Calu3 (cell line): ENCODE measurements at regions not wholly inside any gene's neighbourhood (a gene's known extent, or its start where the extent isn't known, plus 50 kb on each side); places are given as distances from the start of the nearest gene placed in this dataset.

Experiments
- BruUV-seq: library from RNA; stranded (reverse); fragments of 400-500 nt; replicated peaks from 2 replicates; lab custom pipeline; 2021; lab: Mats Ljungman, UMichigan
- CTCF ChIA-PET: fragments of 300-600 bp; sonication (Branson Sonifier 250); formaldehyde crosslinking; loops from one replicate; lab custom pipeline; 2022; ENCODE audit warnings: antibody characterized with exemption; lab: Charles Lee
- DNase-seq: peaks from one replicate; pipeline ENCODE4 v3.0.0; 2022
- H3K27ac Mint-ChIP-seq: one replicate; pipeline ENCODE4 v1.8.0; 2022; ENCODE audit warnings: mixed read lengths; ENCODE audit not compliant: unreplicated experiment
- H3K27me3 Mint-ChIP-seq: one replicate; pipeline ENCODE4 v1.8.0; 2022; ENCODE audit warnings: mixed read lengths; ENCODE audit not compliant: unreplicated experiment
- H3K36me3 Mint-ChIP-seq: one replicate; pipeline ENCODE4 v1.8.0; 2022; ENCODE audit warnings: mild to moderate bottlenecking, moderate library complexity, mixed read lengths; ENCODE audit not compliant: insufficient read depth, unreplicated experiment
- H3K4me1 Mint-ChIP-seq: one replicate; pipeline ENCODE4 v1.8.0; 2022; ENCODE audit warnings: mild to moderate bottlenecking, low read depth, mixed read lengths; ENCODE audit not compliant: unreplicated experiment
- H3K4me3 Mint-ChIP-seq: one replicate; pipeline ENCODE4 v1.8.0; 2022; ENCODE audit warnings: mild to moderate bottlenecking, low read depth, moderate library complexity, mixed read lengths; ENCODE audit not compliant: unreplicated experiment
- H3K9me3 Mint-ChIP-seq: one replicate; pipeline ENCODE4 v1.8.0; 2022; ENCODE audit warnings: low read depth, mixed read lengths; ENCODE audit not compliant: unreplicated experiment
- intact Hi-C: fragments of 100-400 bp; cut with micrococcal nuclease; formaldehyde crosslinking; loops from one replicate; pipeline ENCODE4 v1.10.0; 2022; ENCODE audit not compliant: unreplicated experiment
- TF ChIP-seq, protein P1 (sequence below): fragments of 200-600 bp; IDR thresholded peaks from one replicate; pipeline ENCODE4 v1.8.0; 2022; ENCODE audit warnings: antibody characterized with exemption; ENCODE audit not compliant: unreplicated experiment

DNA sequence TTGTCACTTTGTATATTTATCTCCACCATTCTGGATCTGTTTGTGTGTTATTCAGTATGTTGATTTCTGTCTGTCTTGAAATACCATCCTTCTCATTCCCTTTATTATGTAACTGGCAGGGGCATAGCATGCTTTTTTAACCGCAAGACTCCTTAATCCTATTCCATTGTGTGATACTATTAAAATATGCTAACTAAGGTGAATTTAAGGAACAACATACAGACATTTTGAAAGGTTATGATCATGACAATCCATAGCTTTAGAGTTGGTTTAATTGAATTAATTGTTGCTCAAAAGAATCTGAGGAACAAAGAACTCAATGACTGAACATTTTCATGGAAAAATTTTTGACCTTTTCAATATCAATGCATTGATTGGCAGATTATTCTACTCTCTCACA is 677.3 kb upstream of the ROBO1 start:
- no peaks in the 10 kb centered on the region for H3K27me3 Mint-ChIP-seq
- TF ChIP-seq, protein P1, sequence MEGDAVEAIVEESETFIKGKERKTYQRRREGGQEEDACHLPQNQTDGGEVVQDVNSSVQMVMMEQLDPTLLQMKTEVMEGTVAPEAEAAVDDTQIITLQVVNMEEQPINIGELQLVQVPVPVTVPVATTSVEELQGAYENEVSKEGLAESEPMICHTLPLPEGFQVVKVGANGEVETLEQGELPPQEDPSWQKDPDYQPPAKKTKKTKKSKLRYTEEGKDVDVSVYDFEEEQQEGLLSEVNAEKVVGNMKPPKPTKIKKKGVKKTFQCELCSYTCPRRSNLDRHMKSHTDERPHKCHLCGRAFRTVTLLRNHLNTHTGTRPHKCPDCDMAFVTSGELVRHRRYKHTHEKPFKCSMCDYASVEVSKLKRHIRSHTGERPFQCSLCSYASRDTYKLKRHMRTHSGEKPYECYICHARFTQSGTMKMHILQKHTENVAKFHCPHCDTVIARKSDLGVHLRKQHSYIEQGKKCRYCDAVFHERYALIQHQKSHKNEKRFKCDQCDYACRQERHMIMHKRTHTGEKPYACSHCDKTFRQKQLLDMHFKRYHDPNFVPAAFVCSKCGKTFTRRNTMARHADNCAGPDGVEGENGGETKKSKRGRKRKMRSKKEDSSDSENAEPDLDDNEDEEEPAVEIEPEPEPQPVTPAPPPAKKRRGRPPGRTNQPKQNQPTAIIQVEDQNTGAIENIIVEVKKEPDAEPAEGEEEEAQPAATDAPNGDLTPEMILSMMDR, result no peak
- CTCF ChIA-PET, result no interaction called here
- no peaks in the 10 kb centered on the region for H3K9me3 Mint-ChIP-seq
- no peak overlapping the region for H3K4me3 Mint-ChIP-seq
- no peaks in the 10 kb centered on the region for H3K36me3 Mint-ChIP-seq
- H3K4me1 Mint-ChIP-seq, result no peaks in the 10 kb centered on the region
- no TSS peak for BruUV-seq
- H3K27ac Mint-ChIP-seq, result no peak overlapping the region
- DNase-seq, result no peak
- intact Hi-C loops, result no loop called here

DNA sequence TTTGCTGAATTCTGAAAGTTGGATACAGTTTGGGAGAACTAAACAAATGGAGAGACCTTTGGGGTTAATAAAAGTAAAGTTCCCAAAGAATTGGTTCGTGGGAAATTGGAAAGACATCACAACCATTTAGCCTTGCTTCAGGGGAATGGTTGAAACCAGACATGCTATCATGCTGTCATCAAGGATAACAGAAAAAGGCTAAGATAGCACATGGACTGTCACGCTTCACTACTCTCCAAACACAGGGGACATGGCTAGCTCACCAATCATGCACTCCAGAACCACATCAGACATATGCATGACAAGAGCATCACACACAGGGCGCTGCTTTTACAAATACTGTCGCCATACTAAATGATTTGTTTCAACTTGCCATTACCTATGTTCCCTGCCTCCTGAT is 671.7 kb upstream of the ROBO1 start:
- Mint-ChIP-seq H3K4me1 (no peaks in the 10 kb centered on the region), H3K9me3 (no peaks in the 10 kb centered on the region), H3K4me3 (no peak overlapping the region), H3K27me3 (no peaks in the 10 kb centered on the region), H3K27ac (no peak overlapping the region), H3K36me3 (no peaks in the 10 kb centered on the region)
- TF ChIP-seq, protein P1, result no peak
- CTCF ChIA-PET, result no interaction called here
- intact Hi-C loops, result no loop called here
- DNase-seq, result no peak
- no TSS peak for BruUV-seq

DNA sequence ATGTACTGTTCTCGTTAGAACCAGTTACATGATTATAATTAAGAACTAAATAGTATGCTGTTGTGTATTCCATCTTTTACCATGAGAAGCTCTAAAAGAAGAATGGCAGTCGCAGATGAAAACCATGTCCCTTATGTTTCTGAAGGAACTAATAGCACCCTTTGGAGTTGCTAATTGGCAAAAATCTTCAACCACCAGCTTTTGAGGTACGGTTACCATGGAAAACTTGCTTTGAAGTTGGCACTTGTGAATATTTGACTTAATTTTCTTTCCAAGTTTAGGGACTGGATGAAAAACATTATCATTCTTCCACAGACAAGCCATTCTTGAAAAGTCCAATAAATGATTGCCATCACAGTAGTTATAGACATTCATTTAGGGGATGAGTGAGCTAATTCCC is 666.6 kb upstream of the ROBO1 start:
- no peaks in the 10 kb centered on the region for H3K27me3 Mint-ChIP-seq
- H3K9me3 Mint-ChIP-seq, result no peaks in the 10 kb centered on the region
- H3K27ac Mint-ChIP-seq, result no peak overlapping the region
- CTCF ChIA-PET, result no interaction called here
- no TSS peak for BruUV-seq
- H3K36me3 Mint-ChIP-seq, result no peaks in the 10 kb centered on the region
- TF ChIP-seq, protein P1, result no peak
- H3K4me3 Mint-ChIP-seq, result no peak overlapping the region
- DNase-seq, result no peak
- intact Hi-C loops, result no loop called here
- no peaks in the 10 kb centered on the region for H3K4me1 Mint-ChIP-seq

DNA sequence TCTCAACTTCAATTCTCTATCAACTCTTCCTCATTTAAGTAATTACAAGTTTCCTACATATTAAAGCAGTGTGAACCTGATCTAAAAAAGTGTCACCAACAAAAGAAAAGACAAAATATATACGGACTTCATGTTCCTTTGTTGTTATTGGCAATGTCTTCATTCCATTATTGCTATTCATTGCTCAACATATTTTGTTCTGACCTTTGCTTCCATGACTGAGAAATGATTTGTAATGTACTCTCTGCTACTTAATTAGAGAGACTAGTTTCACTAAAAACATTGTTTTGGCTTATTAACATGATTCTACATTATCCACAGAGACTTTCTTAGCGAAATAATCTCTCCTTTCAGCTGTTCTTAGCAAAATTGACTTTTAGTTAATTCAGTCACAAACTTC is 657.2 kb upstream of the ROBO1 start:
- no peaks in the 10 kb centered on the region for H3K36me3 Mint-ChIP-seq
- no peak for DNase-seq
- TF ChIP-seq, protein P1, result no peak
- BruUV-seq, result no TSS peak
- H3K4me3 Mint-ChIP-seq, result no peak overlapping the region
- CTCF ChIA-PET, result no interaction called here
- no peak overlapping the region for H3K27ac Mint-ChIP-seq
- H3K4me1 Mint-ChIP-seq, result no peaks in the 10 kb centered on the region
- no peaks in the 10 kb centered on the region for H3K27me3 Mint-ChIP-seq
- intact Hi-C loops, result no loop called here
- peaks cover 2% of the 10 kb centered on the region for H3K9me3 Mint-ChIP-seq
